SKM-1 treated with dmso at 0.1 percent for 144 hours (cell line): ENCODE measurements at regions not wholly inside any gene's neighbourhood (a gene's known extent, or its start where the extent isn't known, plus 50 kb on each side); places are given as distances from the start of the nearest gene placed in this dataset.

Experiments
- DNase-seq: peaks from one replicate; lab custom pipeline; 2025; ENCODE audit not compliant: unreplicated experiment; lab: John Stamatoyannopoulos, UW

DNA sequence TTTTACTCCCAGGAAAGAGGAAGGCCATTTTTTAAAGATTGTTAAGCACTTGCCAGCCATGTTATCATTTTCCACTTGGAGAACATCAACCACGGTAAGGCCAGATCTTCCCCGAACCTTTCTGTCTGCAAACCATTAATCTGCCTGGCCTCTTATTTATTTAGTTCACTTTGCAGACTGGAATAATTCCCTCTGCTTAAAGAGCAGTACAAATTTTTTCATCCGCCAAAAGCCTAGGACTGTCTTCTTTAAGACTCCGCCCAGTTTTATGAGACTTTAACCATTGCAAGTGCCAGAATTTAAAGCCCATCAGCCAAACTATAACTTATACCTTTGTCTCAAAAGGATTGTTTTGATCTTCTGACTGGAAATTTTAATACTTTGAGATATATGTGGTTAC lies 426.3 kb downstream of the KCTD12 start:
- DNase-seq = no peak

DNA sequence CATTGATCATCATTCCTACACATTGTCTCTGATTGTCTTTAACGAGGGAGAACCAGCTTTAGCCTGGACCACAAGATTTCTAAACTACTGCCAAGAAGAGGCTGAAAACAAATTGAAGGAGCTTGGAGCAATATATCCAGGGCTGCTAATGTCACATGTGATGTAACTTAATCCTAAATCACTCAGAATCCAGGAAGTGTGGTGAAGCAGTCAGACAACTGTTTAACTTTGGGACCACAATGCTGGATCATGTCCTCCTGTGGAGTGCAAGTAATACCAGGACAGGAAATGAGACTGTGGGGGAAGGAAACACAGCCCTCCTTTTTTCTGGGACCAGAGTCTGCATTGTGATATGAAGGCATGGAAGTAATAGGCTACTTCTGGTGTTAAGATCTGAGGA lies 430.2 kb downstream of the KCTD12 start:
- DNase-seq = no peak

DNA sequence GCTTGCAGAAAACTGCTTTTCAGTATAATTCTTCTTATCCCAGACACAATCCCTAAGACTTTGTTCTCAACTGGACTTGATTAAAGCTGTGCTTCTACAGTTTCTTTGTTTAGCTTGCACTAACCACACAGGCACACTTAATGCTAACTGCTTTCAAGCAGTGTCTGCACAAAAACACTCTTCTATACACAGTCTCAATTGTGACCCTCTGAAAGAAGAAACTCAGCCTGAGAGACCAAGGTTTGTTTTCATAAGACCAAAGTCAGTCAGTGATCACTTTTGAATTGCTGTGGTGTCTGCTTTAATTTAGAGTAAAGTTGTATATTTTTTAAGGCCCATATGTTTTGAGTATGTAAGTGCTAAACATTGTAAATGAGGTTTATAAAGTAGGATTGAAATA lies 431.2 kb downstream of the KCTD12 start:
- no peak for DNase-seq

DNA sequence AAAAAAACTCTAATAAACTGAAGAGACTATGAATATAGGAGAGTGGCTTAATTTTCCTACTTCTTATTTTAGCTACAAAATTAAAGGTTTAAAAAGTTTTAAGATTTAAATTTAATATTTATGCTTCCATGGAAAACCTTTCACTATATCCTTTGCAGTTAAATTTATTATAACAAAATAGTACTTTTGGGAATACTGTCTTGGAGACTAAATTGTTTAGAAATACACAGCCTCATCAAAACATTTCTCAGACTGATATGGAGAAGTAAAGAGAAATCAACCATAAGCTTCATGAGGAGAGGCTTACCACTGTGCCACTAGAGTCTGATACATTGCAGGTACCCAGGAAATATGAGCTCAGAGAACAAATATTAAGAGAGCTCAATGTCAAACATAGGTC lies 436.5 kb downstream of the KCTD12 start:
- no peak for DNase-seq

DNA sequence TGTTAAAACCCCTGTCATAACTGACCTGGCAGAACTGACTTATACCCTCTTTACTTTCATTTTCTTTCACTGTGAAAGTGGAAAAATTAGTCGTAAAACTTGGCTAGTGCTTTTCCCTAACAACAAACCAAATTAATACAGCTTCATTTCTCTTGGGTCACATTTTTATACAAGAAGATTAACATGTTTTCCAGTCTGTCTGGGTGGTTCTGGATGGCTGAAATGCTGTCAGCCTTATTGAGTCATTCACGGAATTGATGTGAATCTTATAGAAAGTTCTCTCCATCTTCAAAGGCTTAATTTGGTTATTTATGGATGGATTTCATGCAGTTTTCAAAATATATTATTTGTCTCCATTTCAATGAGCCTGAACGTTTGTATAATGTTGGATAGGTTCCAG lies 440.0 kb downstream of the KCTD12 start:
- DNase-seq = no peak

DNA sequence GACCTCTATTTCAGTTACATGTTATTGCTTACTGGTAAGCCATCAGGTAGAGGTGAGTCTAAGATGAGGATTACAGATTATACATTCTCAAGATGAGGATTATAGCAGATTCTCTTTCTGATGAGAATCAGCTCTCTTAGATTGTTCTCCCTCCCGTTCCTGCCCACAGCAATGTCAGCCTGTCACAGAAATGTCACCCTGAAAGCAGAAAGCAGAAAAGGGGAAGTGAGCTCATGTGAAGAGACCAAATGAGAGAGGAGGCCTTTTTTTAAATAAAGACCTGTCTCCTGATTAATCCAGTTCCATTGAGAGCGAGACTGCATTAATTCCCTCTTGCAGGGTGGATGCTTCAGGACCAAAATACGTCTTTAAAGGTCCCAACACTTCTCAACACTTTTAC lies 445.6 kb downstream of the KCTD12 start:
- peak; percentile 26 for DNase-seq

DNA sequence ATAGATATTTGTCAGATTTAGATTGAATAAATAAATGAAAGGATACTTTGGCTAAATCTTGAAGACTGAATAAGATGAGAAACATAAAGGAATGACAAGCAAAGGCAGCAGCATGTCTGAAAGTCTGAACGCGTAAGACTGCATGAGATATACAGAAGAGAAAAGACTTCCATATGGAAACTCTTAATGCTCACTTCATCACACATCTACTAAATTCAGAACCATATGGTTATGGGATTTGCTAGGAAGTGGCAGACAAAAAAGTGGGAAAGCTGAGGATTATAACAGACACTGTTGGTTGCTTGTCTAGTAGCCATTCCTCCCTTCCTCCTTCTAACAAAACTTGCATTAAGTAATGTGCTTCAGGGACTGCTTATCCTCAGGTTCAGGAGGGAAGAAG lies 446.7 kb downstream of the KCTD12 start:
- DNase-seq = no peak

DNA sequence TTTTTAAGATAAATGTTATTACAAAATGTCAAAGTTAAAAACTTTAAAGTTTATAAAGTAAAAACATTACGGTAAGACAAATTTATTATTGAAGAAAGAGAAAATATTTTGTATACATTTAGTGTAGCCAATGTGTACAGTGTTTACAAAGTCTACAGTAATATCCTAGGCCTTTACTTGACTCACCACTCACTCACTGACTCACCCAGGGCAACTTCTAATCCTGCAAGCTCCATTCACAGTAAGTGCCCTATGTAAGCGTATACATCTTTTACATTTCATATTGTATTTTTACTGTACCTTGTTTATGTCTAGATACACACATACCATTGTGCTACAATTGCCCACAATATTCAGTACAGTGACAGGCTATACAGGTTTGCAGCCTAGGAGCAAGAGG lies 448.2 kb downstream of the KCTD12 start:
- no peak for DNase-seq

DNA sequence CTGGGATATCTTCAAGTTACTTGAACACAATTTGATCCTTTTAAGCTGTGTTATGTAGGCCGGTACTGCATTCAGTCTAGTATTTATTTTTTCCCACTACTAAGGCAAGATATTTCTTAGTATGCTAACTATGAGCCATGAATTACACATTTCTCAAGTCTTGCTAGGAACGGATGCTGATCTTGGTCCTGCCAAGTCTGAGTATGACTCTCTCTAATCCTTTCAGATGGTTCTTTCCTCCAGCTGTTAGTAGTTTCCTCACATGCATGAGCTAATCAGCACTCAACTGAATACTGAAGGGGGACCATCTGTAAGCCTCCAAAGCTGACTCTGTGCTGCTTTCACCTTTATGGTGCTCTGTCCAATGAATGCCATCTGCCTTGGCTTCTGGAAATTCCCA lies 460.3 kb downstream of the KCTD12 start:
- DNase-seq = no peak

DNA sequence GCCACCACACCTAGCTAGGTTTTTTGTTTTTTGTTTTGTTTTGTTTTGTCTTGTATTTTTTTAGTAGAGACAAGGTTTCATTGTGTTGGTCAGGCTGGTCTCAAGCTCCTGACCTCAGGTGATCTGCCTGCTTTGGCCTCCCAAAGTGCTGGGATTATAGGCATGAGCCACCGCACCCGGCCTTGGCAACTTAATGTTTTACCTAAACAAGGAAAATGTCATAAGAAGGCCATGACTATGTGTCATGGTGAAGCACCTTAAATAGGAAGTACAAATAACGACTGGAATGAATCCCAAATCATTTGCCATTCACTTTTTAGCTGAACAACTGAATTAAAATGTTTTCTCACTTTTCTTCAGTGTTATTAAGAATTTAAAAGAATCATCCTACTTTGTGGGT lies 465.2 kb downstream of the KCTD12 start:
- no peak for DNase-seq

DNA sequence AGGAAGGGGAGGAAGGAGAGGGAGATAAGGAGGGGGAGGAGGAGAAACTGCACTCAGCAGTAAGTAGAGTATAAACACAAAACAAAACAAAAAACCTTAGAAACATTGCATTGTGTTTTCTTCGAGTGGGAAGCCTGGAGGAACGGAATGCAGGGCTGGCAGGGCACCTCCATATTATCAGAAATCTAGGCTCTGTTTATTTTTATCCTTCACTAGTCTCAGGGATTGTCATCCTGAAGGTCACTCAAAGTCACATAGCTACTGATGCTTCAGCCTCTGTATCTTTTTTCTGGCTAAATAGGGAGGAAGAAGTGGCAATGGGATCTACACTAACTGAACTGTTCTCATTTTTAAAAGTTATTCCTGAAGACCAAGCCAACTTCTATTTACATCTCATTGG lies 467.8 kb downstream of the KCTD12 start:
- no peak for DNase-seq

DNA sequence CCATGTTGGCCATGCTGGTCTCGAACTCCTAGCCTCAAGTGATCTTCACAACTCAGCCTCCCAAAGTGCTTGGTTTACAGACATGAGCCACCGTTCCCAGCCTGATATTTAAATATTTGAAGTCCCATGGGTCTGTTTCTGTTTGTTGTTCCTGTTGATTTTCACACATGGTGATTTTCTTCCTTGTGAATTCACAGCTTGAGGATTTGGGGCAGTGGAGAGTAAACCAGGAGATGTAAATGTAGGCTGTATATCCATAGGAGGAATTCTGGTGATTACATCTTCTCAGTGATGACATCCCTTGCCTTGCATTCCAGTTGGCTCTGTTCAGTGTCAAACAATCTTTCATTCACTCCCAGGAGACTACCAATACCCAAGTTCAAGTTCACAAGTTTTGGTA lies 471.9 kb downstream of the KCTD12 start:
- DNase-seq = no peak

DNA sequence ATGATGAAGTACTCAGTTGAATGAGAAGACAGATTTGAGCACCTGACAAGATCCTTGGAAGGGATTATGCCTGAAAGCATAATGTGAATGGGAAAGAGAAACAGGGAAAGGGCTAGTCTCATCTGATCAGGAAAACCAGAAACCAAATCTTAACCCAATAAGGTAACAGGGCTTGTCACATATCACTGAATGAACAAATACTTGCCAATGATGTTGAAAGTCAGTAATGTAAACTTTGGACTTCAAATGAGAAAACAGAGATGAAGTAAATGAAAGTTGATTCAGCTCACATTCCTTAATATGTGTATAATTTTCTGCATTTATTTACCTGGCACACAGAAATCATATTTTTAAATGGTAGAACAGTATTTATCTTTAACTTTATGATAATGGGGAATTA lies 480.0 kb downstream of the KCTD12 start:
- no peak for DNase-seq

DNA sequence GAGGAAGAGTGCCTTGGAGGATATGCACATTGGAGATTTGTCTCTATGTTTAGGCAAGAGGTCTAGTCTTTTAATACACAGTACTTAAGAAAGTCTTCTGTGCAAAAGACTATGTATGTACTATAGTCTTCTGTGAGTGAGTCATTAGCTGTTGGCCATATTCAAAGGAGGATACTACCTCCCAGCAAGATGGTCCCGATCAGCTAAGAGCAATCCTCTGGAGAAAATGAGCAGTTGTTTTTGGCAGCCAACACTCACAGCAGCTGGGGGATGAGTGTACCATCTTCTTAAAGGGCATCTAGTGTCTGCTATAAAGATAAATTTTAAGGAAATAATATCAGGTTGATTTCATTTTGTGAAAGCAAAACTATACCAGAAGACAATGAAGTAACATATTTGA lies 487.8 kb downstream of the KCTD12 start:
- no peak for DNase-seq

DNA sequence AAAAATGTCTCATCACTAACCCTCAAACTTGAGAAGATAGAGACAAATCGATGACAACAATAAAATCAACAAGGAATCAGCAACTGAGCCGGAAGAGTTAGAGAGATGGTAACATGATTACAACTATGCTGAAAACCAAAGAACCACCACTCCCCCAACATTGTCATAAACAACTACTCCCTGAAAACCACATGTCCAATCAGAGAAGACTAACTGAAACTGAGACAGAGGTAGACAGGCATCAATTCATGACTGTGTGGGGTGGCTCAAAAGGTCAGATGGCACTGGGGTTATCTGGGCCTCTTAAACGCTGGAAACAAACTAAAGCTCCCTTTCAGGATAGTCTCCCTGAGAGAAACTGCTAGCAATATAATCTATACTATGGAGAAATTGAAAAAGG lies 488.8 kb downstream of the KCTD12 start:
- DNase-seq = no peak

DNA sequence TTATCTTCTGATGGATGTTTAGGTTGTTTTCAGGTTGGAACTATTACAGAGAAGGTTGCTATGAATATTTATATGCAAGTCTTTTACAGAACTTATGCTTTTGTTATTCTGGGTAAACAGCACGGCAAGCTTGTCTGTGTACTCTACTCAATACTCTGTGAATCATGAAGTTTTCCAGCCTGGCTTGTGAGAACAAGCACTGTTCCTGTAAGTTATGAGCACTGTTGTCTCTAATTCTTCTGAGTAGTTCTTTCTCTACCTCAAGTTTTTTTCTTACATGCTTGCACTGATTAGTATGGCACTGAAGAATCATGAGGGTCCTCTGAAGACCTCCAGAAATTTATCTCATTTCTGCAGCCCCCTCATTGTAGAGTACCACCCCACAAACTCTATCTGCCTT lies 496.9 kb downstream of the KCTD12 start:
- no peak for DNase-seq

DNA sequence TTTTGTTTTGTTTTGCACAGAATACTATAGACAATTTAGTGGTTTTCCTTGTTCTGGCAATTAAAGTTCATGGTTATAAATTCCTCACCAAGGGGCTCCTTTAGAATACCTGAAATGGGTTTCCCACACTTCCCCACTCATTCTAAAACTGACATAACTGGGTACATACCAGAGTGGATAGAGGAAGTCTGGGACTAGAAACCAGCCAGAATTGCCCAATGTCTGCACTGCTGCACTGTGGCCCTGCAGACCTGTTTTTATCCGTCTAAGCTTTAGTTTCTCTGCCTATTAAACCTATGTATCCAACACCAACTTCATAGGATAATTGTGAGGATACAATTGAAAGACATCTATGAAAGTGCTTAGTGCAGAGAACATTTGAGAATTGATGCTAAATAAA lies 498.6 kb downstream of the KCTD12 start:
- peak; percentile 53 for DNase-seq

DNA sequence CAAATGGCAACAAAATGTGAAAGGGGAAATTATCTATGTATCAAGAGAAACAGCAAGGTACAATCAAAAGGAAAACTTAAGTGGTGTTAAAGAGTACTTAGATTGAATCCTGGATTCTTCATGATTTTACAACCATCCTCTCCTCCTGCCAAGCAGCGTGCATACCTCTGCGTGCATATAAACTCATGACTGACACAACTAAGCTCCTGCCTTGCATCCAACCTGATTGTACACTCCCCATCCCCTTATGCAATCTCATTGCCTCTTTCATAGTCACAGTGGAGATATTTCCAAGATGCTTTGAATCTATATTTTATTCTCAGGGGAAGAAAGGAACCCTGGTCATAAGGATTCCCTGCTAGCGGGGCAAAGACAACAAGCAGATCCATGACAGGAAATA lies 499.9 kb downstream of the KCTD12 start:
- DNase-seq = no peak

DNA sequence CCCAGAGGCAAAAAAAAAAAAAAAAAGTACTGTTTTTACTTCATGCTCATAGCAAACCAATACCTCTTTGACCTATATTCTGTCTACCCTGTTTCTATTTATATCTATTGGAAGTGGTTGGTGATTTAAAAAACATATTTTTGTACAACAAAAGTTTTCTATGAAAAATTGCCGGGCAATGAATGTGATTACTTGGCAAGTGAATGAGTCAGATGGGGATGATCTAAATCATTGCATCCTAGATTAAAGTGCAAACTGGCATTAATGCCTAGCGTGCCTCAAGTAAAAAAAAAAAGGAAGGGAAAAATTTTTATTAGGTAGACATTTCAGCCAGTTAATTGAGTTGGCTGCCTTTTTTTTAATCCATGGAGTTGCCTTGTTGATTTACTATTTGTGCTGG lies 500.6 kb downstream of the KCTD12 start:
- no peak for DNase-seq

DNA sequence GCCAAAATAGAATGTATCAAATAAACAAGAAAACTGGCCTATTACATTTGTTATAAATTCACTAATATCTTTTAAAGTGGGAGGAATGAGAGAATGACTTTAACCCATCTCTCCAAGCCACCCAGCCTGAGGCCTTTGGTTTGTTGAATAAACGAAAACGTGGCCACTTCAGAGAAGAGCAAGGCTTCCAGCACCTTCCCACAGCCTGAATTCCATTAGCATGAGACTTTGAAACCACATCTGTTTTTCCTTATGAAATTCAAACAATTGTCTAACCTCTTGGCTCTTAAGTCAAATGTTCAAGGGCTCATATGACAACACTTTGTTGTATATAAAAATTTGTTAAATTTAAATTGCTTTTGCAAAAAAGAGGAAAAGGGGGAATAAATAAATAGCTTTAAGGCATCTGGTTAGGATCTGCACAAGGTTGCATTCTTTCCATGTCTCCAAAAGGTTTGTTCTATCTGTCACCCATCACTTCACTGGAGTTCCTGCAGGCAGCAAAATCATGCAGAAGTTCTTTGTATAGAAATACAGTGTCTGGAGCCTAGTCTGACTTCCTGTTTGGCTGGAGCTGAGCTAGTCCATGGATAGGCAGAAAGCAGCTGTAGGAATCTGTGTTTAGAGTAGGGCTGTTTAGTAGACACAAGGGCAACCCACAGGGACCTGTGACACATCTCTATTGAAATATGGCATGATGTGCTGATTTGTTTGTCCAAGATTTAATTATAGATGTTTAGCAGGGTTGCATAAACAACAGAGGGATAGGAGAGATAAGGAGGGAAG lies 502.3 kb downstream of the KCTD12 start:
- no peak for DNase-seq

DNA sequence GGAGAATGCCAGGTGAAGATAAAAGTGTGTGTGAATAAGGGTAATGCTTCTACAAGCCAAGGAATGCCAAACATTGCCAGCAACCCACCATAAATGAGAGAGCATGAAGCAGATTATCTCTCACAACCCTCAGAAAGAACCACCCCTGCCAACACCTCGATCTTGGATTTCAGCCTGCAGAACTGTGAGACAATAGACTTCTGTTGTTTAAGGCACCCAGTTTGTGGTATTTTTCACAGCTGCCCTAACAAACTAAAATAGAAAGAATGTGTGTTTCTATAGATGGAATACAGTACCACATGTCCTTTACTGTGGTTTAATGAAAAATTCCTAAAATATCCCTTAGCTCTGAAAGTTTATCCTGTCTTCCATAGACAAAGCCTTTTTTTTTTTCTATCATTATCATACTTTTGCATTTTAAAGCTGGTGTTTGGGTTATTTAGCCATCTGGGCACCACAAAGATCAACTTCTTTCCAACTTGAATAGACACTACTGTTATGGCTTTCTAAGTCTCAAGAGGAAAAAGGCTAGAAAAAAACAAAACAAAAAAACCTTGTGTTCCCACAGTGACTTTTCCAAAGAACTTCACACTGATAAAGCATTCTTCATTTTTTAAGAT lies 505.6 kb downstream of the KCTD12 start:
- no peak for DNase-seq

DNA sequence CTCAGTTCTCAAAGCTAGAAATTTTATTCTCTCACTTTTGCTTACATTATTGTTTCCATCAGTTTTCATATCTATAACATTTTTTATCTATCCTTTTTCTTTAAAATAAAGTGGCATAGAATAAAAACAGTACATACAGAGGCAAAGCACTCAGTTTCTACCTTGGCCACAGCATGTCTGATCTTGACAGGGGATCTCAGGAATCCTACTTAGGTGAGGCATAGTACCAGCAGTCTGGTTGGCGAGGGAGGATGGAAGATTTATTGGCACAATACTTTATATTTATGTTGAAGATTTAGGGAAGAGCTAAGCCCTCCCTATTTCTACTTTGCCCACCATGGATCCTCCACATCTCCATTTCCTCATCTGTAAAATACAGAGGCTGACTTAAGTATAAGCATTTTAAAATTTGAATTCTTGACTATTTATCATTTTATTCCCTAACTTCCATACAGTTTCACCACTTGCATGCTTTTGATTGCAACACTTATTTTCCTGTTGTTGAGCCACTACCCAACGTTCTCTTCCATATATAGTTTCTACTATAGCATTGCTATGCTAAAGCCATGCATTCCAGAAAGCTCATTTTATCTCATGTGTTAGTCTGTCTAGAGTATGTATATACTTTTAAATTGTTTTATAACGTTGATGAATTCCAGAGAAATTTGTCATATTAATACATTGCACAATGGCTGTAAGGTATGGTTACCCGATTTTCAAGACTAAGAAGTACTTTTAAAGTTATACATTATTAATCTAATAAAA lies 506.7 kb downstream of the KCTD12 start:
- no peak for DNase-seq
